OCI-LY1 (cell line): ENCODE measurements at regions not wholly inside any gene's neighbourhood (a gene's known extent, or its start where the extent isn't known, plus 50 kb on each side); places are given as distances from the start of the nearest gene placed in this dataset.

Experiments used
- H2AFZ ChIP-seq: fragments of 200-600 bp; sonication (generic), shearing (Covaris generic); 2 replicates; pipeline ENCODE4 v1.6.0; 2014; ENCODE audit warnings: antibody characterized with exemption, mild to moderate bottlenecking, low read length
- H3F3A ChIP-seq: fragments of 200-600 bp; sonication (generic), shearing (Covaris generic); 2 replicates; pipeline ENCODE4 v1.6.0; 2014; ENCODE audit warnings: mild to moderate bottlenecking, antibody characterized with exemption, low read length, moderate library complexity; ENCODE audit not compliant: insufficient read depth
- H3K27ac ChIP-seq: fragments of 200-600 bp; sonication (generic); 2 replicates; pipeline ENCODE4 v1.5.1; 2014; ENCODE audit warnings: low read length, mixed run types, mild to moderate bottlenecking, low read depth; ENCODE audit not compliant: poor library complexity, severe bottlenecking
- H3K27me3 ChIP-seq: fragments of 200-600 bp; sonication (generic); 2 replicates; pipeline ENCODE4 v1.6.0; 2014; ENCODE audit warnings: antibody characterized with exemption, mild to moderate bottlenecking, low read length, moderate library complexity; ENCODE audit not compliant: insufficient read depth
- H3K36me3 ChIP-seq: fragments of 200-600 bp; sonication (generic); 2 replicates; pipeline ENCODE4 v1.6.1; 2014; ENCODE audit warnings: mild to moderate bottlenecking, antibody characterized with exemption, low read length, moderate library complexity, mixed read lengths; ENCODE audit not compliant: insufficient read depth
- H3K4me1 ChIP-seq: fragments of 200-600 bp; sonication (generic); 2 replicates; pipeline ENCODE4 v1.5.1; 2014; ENCODE audit warnings: mild to moderate bottlenecking, low read length, moderate library complexity; ENCODE audit not compliant: insufficient read depth, severe bottlenecking
- H3K4me2 ChIP-seq: fragments of 200-600 bp; sonication (generic), shearing (Covaris generic); 2 replicates; pipeline ENCODE4 v1.6.1; 2014; ENCODE audit warnings: low read length
- H3K4me3 ChIP-seq: fragments of 200-600 bp; sonication (generic); 2 replicates; pipeline ENCODE4 v1.5.1; 2014; ENCODE audit warnings: low read length, low read depth, mild to moderate bottlenecking, mixed read lengths; ENCODE audit not compliant: poor library complexity, severe bottlenecking
- H3K79me2 ChIP-seq: fragments of 200-600 bp; shearing (Covaris generic); 2 replicates; pipeline ENCODE4 v1.6.1; 2016; ENCODE audit warnings: mixed run types, low read length, mixed read lengths; ENCODE audit not compliant: insufficient read depth
- H3K9ac ChIP-seq: fragments of 200-600 bp; sonication (generic), shearing (Covaris generic); 2 replicates; pipeline ENCODE4 v1.6.1; 2014; ENCODE audit warnings: mild to moderate bottlenecking, low read length, mixed read lengths
- H3K9me2 ChIP-seq: fragments of 200-600 bp; sonication (generic), shearing (Covaris generic); 2 replicates; pipeline ENCODE4 v1.6.1; 2014; ENCODE audit warnings: low read depth, mild to moderate bottlenecking, low read length, mixed read lengths
- H3K9me3 ChIP-seq: fragments of 200-600 bp; shearing (Covaris generic); 2 replicates; pipeline ENCODE4 v1.6.1; 2014; ENCODE audit warnings: low read length, mixed read lengths
- H4K20me1 ChIP-seq: fragments of 200-600 bp; sonication (generic), shearing (Covaris generic); 2 replicates; pipeline ENCODE4 v1.6.0; 2016; ENCODE audit warnings: mild to moderate bottlenecking, low read length; ENCODE audit not compliant: insufficient read depth
- EZH2 ChIP-seq: fragments of 200-600 bp; sonication (generic), shearing (Covaris generic); IDR thresholded peaks from 2 replicates; pipeline ENCODE4 v1.8.0; 2017; ENCODE audit warnings: borderline replicate concordance, mixed run types, mild to moderate bottlenecking, antibody characterized with exemption, low read length, moderate library complexity, mixed read lengths
- TF ChIP-seq, protein P1 (sequence below): fragments of 200-600 bp; sonication (generic), shearing (Covaris generic); IDR thresholded peaks from 2 replicates; pipeline ENCODE4 v1.5.1; 2017; ENCODE audit warnings: mild to moderate bottlenecking, antibody characterized with exemption, low read length, moderate library complexity, mixed read lengths

DNA sequence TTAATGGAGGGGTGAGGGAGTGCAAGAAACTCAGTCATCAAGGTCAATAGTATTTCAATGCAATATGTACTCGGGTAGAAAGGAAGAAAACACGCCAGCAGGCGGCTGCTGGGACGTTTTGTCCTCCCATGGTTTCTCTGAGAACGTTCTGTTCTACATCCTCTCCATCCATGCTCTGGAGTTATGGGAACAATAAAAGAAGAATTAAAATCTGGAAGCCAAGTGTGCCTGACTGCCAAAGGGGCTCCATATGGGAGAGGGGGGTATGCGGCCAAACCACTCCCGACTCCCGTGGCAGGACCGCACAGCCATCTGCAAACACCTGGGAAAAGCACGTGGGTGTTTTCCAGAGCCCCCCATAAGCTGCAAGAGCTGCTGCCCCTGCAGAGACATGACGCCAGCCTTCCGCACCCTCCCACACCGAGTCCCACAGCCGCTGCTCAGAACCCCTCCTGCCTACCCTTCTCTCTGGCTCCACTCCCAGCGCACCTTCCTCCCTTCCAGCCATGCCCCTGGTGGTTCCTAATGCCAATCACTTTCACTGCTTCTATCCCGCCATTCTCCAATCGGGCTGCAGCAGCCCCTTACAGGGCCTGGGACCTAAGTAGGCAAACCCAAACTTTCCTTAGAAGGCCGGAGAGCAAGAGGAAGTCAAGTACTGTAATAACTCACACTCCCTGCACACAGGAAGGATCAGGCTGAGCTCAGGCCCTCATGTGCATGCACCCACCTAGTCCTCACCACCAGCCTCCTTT, 241.6 kb downstream of the SYK start:
- H3K9me3 ChIP-seq, result no peaks in the 10 kb centered on the region
- H3K4me2 ChIP-seq, result no peak overlapping the region
- no peak for TF ChIP-seq EZH2
- TF ChIP-seq, protein P1, sequence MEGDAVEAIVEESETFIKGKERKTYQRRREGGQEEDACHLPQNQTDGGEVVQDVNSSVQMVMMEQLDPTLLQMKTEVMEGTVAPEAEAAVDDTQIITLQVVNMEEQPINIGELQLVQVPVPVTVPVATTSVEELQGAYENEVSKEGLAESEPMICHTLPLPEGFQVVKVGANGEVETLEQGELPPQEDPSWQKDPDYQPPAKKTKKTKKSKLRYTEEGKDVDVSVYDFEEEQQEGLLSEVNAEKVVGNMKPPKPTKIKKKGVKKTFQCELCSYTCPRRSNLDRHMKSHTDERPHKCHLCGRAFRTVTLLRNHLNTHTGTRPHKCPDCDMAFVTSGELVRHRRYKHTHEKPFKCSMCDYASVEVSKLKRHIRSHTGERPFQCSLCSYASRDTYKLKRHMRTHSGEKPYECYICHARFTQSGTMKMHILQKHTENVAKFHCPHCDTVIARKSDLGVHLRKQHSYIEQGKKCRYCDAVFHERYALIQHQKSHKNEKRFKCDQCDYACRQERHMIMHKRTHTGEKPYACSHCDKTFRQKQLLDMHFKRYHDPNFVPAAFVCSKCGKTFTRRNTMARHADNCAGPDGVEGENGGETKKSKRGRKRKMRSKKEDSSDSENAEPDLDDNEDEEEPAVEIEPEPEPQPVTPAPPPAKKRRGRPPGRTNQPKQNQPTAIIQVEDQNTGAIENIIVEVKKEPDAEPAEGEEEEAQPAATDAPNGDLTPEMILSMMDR, result no peak
- H3K9ac ChIP-seq, result no peak overlapping the region
- H3K79me2 ChIP-seq, result no peaks in the 10 kb centered on the region
- no peaks in the 10 kb centered on the region for H3K36me3 ChIP-seq
- H4K20me1 ChIP-seq, result no peaks in the 10 kb centered on the region
- H3K9me2 ChIP-seq, result no peaks in the 10 kb centered on the region
- H3K27me3 ChIP-seq, result peaks cover 4% of the 10 kb centered on the region; the same call in 1 of the 2 replicates
- H3F3A ChIP-seq, result no peaks in the 10 kb centered on the region
- no peak overlapping the region for H3K27ac ChIP-seq
- no peak overlapping the region for H3K4me3 ChIP-seq
- no peak overlapping the region for H2AFZ ChIP-seq
- H3K4me1 ChIP-seq, result no peaks in the 10 kb centered on the region

- TF ChIP-seq, protein P1, result no peak
- TF ChIP-seq EZH2, result no peak
- Histone ChIP-seq H2AFZ (no peak overlapping the region), H3K4me1 (no peaks in the 10 kb centered on the region), H3F3A (no peaks in the 10 kb centered on the region), H4K20me1 (no peaks in the 10 kb centered on the region), H3K9me3 (no peaks in the 10 kb centered on the region), H3K27me3 (peaks cover 4% of the 10 kb centered on the region; the same call in 1 of the 2 replicates), H3K79me2 (no peaks in the 10 kb centered on the region), H3K36me3 (no peaks in the 10 kb centered on the region), H3K9ac (no peak overlapping the region), H3K9me2 (no peaks in the 10 kb centered on the region), H3K4me3 (no peak overlapping the region), H3K27ac (no peak overlapping the region), H3K4me2 (no peak overlapping the region)
These were observed 242.2 kb downstream of the SYK start for GRCh38 chr9:91043811-91044175.

- no peak overlapping the region for H3K4me3 ChIP-seq
- H3K9ac ChIP-seq, result no peak overlapping the region
- no peaks in the 10 kb centered on the region for H4K20me1 ChIP-seq
- no peaks in the 10 kb centered on the region for H3K9me2 ChIP-seq
- no peak overlapping the region for H3K4me2 ChIP-seq
- H3K27ac ChIP-seq, result no peak overlapping the region
- H3K27me3 ChIP-seq, result peaks cover 4% of the 10 kb centered on the region; the same call in 1 of the 2 replicates
- no peaks in the 10 kb centered on the region for H3K79me2 ChIP-seq
- no peaks in the 10 kb centered on the region for H3K9me3 ChIP-seq
- TF ChIP-seq, protein P1, result no peak
- no peak for TF ChIP-seq EZH2
- no peak overlapping the region for H2AFZ ChIP-seq
- H3F3A ChIP-seq, result no peaks in the 10 kb centered on the region
- H3K36me3 ChIP-seq, result no peaks in the 10 kb centered on the region
- H3K4me1 ChIP-seq, result no peaks in the 10 kb centered on the region
These were observed 242.7 kb downstream of the SYK start for GRCh38 chr9:91044354-91044753.
